HG03571 (cell line): ENCODE measurements at regions not wholly inside any gene's neighbourhood (a gene's known extent, or its start where the extent isn't known, plus 50 kb on each side); places are given as distances from the start of the nearest gene placed in this dataset.
"Not testable (repeated sequence)": the region's sequence is repeated elsewhere in the genome, so short reads cannot be mapped to it uniquely, and the experiment has no call there.

Source experiments
- ATAC-seq: cut with Tn5 transposase; IDR thresholded peaks from one replicate; pipeline ENCODE4 v1.9.1; 2021; ENCODE audit not compliant: unreplicated experiment

DNA sequence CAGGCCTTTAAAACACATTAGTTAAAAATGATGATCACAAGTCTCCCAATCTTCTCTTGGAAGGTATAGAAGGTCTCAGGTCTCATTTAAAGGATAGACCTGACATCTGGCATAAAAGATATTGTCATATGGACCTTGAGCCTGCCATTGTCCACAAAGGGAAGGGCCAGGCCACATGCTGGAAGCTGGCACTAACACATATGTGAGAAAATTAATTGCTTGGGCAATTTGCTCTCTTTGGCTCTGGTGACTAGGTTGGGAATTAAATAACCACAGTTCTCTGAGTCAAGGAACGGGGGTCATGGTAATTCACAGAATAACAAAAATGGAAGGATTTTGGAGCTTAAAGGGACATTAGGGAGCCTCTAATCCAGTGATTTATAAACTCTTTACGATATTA lies 727.3 kb downstream of the BCL11A start:
- no peak for ATAC-seq

DNA sequence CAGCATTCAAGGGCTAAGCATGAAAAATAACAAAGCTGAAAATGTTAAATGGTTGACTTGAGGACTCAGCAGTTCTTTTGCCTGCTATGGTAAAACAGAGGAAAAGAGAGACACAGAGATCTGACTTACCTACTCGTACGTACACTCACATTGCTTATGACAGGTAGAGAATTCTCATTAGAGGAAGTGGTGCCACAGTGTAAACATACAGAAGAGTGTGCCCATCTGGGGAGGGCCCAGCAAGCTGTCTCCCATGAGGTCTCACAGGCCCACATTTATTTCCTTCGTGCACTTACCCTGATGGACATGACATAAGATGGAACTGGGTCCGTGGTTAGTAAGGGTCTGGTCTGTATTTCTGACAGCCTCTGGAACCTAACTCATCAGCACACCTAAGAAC lies 729.1 kb downstream of the BCL11A start:
- no peak for ATAC-seq

DNA sequence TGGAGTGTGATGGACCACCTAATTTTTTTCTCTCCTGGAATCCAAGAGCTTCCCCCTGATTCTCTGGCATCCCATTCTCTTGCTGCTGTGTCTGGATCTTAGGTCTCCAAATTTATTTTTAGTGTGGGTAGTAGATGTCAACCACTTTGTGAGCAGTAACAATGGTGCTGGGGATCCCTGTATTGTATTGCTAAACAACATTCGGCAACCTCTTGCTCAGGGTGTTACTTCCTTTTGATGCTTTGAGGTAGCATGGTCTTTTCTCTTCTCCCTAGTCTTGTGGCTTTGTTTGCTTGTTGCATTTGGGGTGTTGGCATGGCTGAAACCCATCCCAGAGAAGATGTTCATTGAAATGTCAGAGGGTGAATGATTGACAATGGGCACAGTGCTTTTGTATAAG lies 737.4 kb downstream of the BCL11A start:
- no peak for ATAC-seq

DNA sequence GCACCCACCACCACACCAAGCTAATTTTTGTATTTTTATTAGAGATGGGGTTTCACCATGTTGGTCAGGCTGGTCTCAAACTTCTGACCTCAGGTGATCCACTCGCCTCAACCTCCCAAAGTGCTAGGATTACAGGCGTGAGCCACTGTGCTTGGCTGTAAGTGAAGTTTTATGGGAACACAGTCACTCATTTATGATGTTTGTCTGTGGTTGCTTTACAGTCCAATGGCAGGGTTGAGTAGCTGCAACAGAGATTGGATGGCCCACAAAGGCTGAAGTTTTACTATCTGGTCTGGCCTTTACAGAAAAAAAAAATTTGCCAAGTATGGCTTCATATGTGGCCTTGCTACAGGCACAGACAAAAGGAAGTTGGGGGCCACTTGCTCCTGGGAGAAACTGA lies 743.2 kb downstream of the BCL11A start:
- not testable (repeated sequence) for ATAC-seq

DNA sequence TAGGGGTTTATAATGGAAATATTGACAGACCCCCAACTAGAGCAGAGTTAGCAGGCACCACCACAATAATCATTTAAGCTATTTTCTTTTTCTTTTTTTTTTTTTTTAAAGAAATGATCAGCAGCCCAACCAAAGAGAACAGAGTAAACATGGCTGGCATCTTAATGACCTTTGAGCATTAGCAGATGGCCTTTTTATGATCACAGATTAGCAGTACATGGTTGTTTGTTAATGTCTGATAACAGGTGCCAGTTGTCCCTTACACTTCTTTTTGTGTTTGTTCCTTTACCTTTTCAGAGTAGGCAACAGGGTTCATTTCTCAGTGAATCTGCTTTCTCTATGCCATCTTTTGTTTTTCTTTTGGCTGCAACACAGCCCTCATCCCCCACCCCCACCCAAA lies 747.0 kb downstream of the BCL11A start:
- no peak for ATAC-seq

DNA sequence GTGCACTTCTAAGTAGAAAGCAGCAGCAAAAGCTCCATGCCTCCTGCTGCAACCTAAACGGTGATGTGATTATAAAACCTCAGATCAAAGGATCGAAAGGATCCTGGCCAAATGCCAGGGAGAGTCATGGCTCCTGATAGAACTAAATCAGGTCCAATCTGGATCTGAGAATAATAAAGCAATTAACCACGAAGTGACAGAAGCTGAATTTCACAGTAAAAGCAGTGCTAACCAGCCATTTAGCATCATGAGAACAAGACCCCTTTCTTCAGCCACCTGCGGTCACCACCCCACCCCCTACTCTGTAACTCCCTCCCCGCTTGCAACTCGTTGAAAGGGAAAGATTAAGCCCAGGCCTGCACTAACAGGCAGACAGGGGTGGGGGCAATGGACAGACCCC lies 748.7 kb downstream of the BCL11A start:
- no peak for ATAC-seq

DNA sequence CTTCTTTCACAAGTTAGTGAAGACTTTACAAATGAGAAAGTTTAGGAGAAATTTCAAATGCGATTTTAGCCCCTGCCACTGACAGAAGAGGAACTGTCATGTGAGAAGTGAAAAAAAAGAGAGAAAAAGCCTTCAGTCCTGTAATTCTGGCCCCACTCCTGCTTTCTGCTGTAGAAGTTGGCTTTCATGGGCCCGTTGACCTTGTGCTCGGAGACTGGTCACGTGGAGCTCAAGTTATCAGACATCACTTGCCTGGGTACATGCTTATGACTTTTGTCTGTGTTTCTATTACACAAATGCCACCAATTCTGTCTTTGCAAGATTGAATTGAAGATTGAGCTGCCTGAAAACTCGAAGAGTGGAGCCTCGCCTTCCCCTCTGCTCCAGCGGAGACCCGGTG lies 749.9 kb downstream of the BCL11A start:
- no peak for ATAC-seq

DNA sequence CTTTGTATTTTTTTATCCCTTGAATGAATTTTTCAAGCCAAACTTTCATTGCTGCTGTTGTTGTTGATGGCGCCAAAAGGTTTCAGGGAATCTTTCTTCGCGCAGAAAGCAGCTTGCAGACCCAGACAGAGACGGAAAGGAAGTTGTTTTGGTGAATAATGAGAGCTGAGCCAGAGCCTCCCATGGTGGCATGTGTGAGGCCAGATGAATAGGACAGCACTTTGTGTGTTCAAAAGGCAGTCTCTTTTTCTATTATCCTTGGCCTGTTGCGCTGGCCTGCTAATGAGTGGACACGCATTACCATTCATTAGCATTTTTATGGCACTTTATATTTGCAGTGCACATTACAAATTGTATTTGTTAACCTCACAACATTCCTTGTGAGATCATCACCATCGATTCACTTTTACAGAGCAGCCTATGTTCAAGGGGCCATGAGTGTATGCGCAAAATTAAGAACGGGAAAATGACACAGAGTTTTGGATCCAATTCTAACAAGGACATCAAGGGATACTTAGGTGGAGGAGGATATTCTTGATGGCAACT lies 754.7 kb downstream of the BCL11A start:
- no peak for ATAC-seq

DNA sequence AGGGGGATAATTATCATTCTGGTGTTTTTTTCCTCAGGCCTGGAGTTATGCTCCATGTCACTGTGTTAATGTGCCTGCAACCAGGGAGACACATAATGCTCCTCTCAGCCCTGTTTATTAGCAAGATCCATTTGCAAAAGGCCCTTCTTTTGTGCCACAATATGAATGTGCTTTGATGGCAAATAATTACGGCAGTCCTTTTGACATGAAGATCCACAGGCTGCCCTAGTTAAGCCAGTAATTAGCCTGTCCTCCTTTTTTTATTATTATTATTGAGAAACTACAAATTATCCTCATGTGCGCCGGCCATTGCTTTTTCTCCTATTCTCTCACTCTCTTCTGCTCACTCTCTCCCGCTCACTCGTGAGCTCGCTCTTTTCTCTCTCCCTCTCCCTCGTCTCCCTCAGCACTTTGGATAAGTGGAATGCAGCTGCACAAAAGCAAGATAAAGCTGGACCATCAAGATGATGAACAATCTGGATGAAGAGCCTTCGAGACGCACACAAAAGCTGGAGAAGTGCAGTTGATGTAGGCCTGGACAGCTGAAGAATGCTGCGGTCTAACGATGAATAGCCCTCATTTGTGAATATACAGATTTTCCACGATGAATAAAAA lies 762.3 kb downstream of the BCL11A start:
- ATAC-seq: no peak

DNA sequence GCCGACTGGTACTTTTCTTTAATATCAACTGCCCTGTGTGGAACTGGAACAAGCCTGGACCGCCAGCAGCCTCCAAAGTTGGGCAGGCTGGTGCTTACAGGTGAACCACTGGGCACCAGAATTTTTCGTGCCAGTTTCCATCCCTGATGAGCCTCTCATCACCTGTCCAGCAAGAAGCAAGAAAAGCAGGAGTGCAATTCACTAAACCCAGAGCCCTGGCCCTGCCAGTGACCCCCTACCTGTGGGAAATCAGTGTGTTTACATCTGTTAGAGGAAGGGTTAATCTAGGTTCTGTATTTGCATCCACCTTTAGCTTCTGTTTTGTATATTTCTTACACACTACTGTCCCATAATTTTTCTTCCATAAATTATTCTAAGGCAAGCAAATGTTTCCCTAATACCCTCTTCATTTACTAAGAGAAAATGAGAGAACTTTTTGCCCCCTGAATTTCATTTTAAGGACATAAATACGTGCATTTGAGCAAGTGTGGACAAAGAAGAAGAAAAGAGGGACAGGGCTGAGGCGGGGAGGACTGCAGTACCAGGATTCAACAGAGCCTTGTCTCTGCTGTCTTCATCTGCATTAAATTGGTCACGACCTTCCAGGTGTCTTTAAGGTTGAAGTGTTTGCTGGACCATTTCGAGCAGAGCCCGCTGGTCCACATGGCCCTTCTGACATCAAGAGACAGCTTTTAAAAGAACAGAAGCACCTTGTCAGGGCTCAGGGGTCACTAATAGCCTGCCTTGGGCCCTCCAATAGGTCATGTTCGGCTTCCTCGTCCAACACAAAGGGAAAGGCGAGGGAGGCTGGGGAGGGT lies 763.1 kb downstream of the BCL11A start:
- no peak for ATAC-seq

DNA sequence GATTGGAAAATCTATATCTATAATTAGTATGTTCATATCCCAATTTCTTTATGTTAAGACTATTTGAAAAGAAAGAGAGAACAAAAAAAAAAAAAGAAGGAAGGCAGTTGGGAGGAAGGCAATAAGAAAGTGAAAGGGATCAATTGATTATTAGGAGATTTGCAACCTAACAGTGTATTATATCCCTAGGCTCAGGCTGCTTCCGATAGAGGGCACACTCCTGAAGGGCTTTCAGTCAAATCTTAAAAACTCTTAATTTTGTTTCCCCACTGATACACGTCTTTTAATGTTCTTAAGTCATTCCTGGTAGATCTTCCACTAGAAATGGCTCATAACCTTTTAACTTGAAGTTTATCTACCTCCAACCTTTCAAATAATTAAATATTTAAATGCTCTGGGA lies 763.9 kb downstream of the BCL11A start:
- no peak for ATAC-seq

DNA sequence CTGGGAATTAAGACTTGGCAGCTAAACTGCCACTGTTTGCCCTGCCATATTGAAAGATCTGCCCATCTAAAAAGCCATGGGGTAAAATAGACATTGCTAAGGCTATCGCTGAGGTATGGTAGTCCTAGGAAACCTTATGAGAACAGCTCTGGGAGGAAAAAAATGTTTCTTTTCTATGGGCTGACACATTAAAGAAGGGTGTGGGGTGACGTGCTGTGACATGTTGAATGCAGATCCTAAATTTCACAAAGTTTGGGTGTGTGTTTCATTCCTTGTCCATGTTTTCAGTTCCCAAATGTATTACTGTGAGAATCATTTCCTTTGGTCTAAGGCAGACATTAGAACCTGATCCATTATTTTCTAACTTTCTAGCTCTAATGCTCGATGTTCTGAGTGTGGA lies 766.4 kb downstream of the BCL11A start:
- no peak for ATAC-seq

DNA sequence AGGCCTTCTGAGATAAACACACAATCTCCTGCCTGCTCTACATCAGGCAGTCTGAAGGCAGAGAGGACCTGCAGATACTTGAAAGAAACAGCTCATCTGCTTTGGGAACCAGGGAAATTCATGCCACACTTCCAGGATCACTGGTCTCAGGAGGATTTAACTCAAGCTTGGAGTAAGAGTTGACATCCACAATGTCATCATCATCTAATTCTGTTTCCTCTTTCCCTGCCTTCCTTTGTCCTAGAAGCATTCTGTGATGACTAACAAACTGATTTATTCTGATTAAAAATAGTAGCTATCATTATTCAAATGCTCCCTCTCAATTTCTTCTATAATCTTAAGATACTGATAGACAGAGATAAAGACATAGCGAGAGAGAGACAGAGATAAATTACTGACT lies 766.8 kb downstream of the BCL11A start:
- no peak for ATAC-seq

DNA sequence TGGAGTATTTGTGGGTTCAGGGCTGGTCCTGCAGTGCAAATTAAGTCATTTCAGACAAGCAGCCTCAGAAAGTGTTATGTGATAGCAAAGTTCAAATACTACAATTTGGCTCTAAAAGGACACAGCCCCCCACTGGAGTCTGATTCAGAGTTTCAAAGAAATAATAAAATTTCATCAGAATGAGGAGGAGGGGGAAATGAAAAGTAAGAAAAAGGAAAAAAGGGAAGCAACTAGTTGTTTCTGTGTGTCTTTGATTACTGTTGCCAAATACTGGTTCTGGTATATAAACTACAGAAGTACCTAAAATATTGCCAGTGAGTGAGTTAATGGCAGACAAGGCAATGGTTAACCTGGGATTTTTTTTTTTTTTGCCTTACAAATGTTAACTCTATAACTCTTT lies 773.9 kb downstream of the BCL11A start:
- ATAC-seq: no peak

DNA sequence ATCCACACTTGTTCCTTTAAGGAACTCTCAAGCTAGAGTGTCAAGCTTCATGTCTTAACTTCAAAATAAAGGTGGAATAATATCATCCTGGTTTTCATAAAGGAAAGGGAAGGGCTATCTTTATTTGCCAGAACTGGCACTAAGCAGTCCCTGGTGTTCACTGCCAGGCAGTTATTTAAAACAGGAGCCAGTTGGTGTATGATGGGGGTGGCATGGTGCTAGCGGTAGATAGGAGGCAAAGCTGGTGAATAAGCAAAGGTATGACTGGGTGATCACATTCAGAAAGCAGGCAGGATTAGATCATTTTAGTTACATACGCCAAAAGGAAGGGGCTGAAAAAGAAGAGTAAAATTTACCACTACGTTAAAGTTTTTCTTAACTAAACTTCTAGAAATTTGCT lies 776.3 kb downstream of the BCL11A start:
- ATAC-seq: no peak

DNA sequence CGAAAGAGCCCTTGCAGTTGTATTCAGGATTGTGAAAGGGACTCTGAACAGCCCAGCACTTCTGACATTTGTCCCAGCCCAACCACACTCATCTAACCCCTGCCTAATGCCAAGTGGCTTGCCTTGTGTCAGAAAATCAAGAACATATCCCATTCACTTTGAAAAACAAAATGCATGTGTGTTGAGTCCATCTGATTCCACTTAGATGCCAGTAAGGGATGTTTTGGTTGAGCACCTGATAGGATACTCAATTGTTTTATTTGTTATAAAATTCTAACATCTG lies 776.8 kb downstream of the BCL11A start:
- ATAC-seq: no peak

DNA sequence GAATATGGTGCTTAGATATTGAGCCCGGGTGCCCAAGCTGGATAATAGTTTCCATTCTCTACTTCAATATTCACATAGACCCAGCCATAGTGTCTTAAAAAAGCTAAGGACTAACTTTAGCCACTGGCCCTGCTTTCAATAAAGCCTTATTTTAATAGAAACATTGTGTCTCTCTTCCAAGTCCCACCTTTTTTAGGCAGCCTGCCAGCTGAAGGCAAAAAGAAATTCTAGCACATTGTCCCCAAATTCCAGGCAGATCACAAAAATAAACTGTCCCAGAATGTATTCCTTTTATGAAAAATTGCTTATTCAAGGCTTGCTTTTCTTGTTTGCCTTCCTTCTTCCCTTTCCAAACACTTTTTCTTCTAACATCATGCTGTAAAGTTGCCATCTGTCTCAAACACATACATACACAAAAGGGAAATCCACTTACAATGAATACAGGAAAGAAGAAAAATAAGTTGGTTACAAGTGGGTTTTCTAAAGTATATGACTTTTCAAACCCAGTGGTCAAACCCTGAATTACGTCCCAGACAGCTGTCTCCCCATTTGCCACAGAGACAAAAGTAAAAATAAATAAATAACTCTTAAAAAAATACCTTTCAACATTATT lies 778.5 kb downstream of the BCL11A start:
- ATAC-seq: no peak

DNA sequence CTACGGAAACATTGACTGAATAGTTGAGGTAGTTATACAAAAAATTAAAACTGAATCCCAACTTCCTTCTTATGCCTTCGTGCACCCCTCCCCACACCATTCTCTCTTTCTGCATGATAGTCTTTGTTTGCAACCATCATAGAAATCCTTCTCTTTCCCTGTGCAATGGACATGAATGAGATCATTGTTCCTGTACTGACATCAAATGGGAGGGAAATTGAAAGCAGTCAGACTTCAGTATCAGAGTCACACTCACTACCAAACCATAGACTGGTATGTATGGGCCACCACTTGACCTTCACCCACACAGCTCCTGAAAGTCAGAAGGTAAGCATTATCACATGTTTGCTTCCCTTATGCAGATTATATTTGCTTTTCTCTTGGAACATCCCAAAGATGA lies 782.8 kb downstream of the BCL11A start:
- ATAC-seq: no peak

DNA sequence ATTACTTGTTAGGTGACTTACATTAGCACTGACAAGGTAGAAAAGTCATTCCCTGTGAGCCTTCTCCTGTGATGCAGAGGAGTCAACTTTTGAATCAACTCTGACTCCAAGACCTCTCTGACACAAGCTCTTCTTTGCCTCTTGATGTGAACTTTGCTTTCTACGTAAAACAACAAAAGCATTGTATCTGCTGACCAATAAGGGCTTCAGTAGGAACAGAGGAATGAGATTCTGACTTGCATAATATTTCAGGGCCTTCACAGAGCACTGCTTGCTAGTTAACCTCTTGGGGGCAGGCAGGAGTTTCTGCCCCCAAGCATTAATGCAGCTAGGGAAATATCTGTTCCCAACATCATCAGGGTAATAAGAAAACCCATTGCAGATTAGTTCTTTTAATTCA lies 791.5 kb downstream of the BCL11A start:
- no peak for ATAC-seq

DNA sequence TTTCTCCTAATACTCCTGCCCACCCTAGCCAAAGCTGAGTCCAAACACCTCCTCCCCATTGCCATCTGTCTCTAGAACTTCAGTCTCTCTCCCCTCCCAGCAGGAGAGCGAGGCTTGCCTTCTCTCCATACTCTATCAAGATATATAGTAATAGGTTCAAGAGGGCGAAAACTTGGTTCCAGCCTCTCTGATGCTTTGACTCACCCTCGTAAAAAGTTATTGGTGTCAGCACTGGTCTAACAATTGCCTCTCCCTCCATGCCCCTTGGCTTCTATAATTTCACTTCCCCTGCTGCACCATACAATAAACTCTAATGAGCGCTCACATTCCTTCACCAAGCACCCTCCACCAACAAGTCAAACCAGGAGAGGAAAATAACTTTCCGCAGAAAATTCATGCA lies 797.3 kb downstream of the BCL11A start:
- no peak for ATAC-seq

DNA sequence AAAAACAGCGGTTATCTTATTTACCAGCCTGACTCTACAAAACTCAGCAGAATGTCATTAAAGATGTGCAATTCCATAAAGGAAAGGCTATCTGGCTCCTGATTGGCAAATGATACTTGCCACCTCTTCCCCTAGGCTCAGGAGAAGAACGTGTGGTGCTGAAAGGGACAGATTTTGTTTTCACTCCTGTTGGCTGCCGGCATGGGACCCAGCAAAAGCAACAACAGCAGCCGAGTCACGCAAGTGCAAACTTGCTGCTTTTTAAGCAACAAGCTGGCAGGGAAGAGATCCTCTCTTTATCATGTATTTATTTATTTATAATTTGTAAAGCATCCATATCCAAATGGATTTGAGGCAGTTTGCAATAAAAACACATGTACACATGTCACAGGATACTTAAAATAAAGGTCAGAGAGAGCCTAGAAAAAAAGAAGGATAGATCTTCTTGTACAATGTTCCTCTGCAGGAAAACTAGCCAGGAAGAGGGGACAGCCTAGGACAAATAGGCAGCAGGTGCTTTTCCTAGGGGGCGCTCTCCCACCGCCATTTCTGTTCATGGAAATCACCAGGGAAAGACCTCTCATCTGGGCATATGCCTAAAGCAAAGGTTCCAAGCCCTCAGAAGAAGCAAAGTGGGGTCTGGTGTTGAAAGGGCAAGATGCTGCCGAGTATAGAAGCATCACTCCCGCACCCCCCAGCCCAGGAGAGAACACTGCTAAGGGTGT lies 799.3 kb downstream of the BCL11A start:
- no peak for ATAC-seq

DNA sequence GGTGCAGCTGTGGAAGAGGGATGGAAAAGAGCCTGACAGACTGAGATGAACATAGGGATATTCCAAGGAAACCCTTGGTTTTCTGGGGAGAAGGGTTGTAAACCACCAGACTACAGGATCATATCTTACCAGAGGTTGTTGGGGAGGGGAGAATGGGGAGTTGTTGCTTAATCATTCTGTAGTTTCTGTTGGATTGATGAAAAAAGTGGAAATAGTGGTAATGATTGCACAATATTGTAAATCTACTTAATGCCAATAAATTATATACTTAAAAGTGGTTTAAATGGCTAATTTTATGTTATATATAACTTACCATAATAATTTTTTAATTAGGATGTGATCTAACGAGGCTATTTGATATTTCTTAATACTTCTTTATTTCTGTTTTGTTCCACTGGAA lies 800.9 kb downstream of the BCL11A start:
- ATAC-seq: no peak
